SK-N-MC (cell line): ENCODE measurements at regions not wholly inside any gene's neighbourhood (a gene's known extent, or its start where the extent isn't known, plus 50 kb on each side); places are given as distances from the start of the nearest gene placed in this dataset.

Experiments used
- EZH2 ChIP-seq: fragments of 200-600 bp; sonication (generic); IDR thresholded peaks from one replicate; pipeline ENCODE4 v1.6.1; 2017; ENCODE audit warnings: antibody characterized with exemption
- FOXP2 ChIP-seq: optimal IDR thresholded peaks from 2 replicates; pipeline ENCODE3; 2011; ENCODE audit warnings: mild to moderate bottlenecking, moderate library complexity; ENCODE audit not compliant: insufficient read depth; ENCODE audit errors: extremely low read length, control extremely low read depth
- POLR2AphosphoS5 ChIP-seq: IDR thresholded peaks from 2 replicates; pipeline ENCODE4 v1.6.1; 2012; ENCODE audit warnings: mild to moderate bottlenecking, low read depth, low read length, borderline replicate concordance

DNA sequence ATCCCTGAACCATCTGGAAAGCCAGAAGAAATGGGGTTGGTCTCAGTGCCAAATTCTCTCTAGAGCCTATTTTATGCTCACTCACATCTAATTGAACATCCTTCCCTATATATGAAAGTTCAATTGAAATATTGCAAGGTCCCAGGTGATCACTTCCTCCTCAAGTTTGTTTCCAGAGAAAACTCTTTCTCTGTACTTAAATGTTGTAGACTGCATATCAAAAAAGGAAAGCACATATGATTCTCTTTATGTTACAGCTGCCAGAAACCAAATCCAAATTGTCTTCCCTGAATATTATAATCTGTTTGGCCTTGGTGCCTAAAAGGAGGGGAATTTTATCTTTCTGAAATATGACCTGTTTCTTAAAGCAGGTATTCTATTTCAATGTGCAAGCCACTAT, 93.3 kb downstream of the SHOX2 start:
- TF ChIP-seq EZH2 (no peak), POLR2AphosphoS5 (no peak), FOXP2 (no peak)
